T-helper 1 cell treated with Interleukin-12 subunit alpha and Interleukin-12 subunit beta and Interleukin-4 antibody, amounts not matched to agents 30 ng/mL and 1 ng/mL, for 36 hours (primary cell): ENCODE measurements at regions not wholly inside any gene's neighbourhood (a gene's known extent, or its start where the extent isn't known, plus 50 kb on each side); places are given as distances from the start of the nearest gene placed in this dataset.
"Not testable (repeated sequence)": the region's sequence is repeated elsewhere in the genome, so short reads cannot be mapped to it uniquely, and the experiment has no call there.

Experiments
- intact Hi-C: fragments of 100-400 bp; cut with micrococcal nuclease; formaldehyde crosslinking; loops from one replicate; pipeline ENCODE4 v1.15.1; 2024

GRCh38 chr5:116730706-116731105, 156.1 kb upstream of the SEMA6A start:
- intact Hi-C loops: no loop called here

GRCh38 chr5:116730185-116730584, 155.6 kb upstream of the SEMA6A start:
- intact Hi-C loops: no loop called here

- intact Hi-C loops: no loop called here
Observed at GRCh38 chr5:116727248-116727647, 152.6 kb upstream of the SEMA6A start.

- intact Hi-C loops: not testable (repeated sequence)
Observed at GRCh38 chr5:116726180-116726579, 151.6 kb upstream of the SEMA6A start.

- intact Hi-C loops: no loop called here
Observed at GRCh38 chr5:116724971-116725370, 150.3 kb upstream of the SEMA6A start.

GRCh38 chr5:116722651-116723050, 148.0 kb upstream of the SEMA6A start:
- intact Hi-C loops: no loop called here

GRCh38 chr5:116719106-116719505, 144.5 kb upstream of the SEMA6A start:
- intact Hi-C loops: no loop called here

GRCh38 chr5:116718317-116718716, 143.7 kb upstream of the SEMA6A start:
- intact Hi-C loops: no loop called here

GRCh38 chr5:116709082-116709481, 134.5 kb upstream of the SEMA6A start:
- intact Hi-C loops: no loop called here

GRCh38 chr5:116705121-116705519, 130.5 kb upstream of the SEMA6A start:
- intact Hi-C loops: not testable (repeated sequence)

- intact Hi-C loops: no loop called here
Observed at GRCh38 chr5:116703941-116704340, 129.3 kb upstream of the SEMA6A start.

GRCh38 chr5:116703328-116703727, 128.7 kb upstream of the SEMA6A start:
- intact Hi-C loops: no loop called here

- intact Hi-C loops: no loop called here
Observed at GRCh38 chr5:116702776-116703175, 128.2 kb upstream of the SEMA6A start.

- intact Hi-C loops: no loop called here
Observed at GRCh38 chr5:116699332-116699731, 124.7 kb upstream of the SEMA6A start.

- intact Hi-C loops: no loop called here
Observed at GRCh38 chr5:116696366-116696765, 121.7 kb upstream of the SEMA6A start.

- intact Hi-C loops: no loop called here
Observed at GRCh38 chr5:116695681-116696080, 121.1 kb upstream of the SEMA6A start.

- intact Hi-C loops: no loop called here
Observed at GRCh38 chr5:116686438-116686837, 111.8 kb upstream of the SEMA6A start.

GRCh38 chr5:116685931-116686330, 111.3 kb upstream of the SEMA6A start:
- intact Hi-C loops: no loop called here

GRCh38 chr5:116685069-116685468, 110.4 kb upstream of the SEMA6A start:
- intact Hi-C loops: no loop called here

GRCh38 chr5:116681334-116682013, 106.9 kb upstream of the SEMA6A start:
- intact Hi-C loops: no loop called here

- intact Hi-C loops: no loop called here
Observed at GRCh38 chr5:116675626-116675910, 100.9 kb upstream of the SEMA6A start.

GRCh38 chr5:116674881-116675625, 100.4 kb upstream of the SEMA6A start:
- intact Hi-C loops: no loop called here

GRCh38 chr5:116673453-116673852, 98.8 kb upstream of the SEMA6A start:
- intact Hi-C loops: no loop called here
